Activated CD8-positive, alpha-beta memory T cell treated with anti-CD3 and anti-CD28 coated beads, Interleukin-2, amount 50 U/mL, for 1 hour (primary cell): ENCODE measurements at regions not wholly inside any gene's neighbourhood (a gene's known extent, or its start where the extent isn't known, plus 50 kb on each side); places are given as distances from the start of the nearest gene placed in this dataset.

Experiments
- DNase-seq: peaks from one replicate; pipeline ENCODE4 v3.0.0-alpha.2; 2020; ENCODE audit errors: extremely low read depth

DNA sequence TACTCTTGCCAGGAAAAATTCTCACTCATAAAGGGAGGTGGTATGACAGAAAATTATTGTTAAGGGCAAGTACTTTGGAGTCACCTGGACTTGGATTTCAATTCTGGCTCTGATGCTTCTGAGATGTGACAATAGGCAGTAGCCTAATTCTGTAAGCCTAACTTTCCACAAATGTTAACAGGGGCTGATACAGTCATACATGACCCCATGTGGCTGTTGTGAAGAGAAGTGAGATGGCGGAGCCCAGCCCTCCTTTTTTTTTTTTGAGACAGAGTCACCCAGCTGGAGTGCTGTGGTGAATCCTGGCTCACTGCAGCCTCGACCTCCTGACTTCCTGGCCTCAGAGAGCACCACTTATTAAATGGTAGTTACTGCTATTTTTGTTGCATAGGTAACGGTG lies 54.4 kb upstream of the IRF2 start:
- DNase-seq = no peak

DNA sequence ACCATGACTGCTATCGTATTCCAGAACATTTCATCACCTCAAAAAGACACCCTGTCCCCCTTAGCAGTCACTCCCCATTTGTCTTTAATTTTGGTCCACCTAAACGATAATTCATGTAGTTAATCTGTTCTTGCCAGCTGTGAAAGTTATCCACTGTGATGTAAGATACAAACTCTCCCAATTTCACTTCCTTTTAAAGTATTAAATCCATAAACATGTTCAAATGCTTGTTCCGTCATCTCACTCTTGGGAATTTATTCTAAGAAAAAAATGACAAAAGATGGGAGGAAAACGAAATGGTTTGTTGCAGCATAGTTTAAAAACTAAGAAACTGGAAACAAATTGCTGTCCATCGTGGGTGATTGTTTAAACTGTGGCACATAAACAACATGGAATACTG lies 53.7 kb upstream of the IRF2 start:
- DNase-seq = no peak

DNA sequence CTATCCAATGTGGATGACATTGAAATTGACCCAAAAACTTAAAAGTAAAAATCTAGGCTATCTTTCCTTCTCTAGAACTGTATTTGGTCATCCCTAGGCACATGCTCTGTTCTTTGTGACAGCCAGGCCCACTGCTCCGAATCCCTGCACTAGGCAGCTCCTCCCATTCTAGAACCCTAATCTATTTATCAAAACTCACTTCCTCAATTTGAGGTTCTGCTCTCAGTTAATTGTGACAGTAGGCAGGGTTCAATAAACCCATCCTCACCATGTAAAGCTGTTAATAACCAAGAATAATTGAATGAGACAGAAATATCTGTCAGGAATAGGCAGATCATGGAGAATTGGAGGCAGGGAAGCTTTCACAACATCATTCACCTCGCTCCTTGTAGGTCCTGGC lies 51.9 kb upstream of the IRF2 start:
- DNase-seq = no peak
